ENCODE measurements at regions not wholly inside any gene's neighbourhood (a gene's known extent, or its start where the extent isn't known, plus 50 kb on each side); places are given as distances from the start of the nearest gene placed in this dataset.
A peak's percentile ranks its signal among the peaks of the same experiment; 100 is the strongest.

DNA sequence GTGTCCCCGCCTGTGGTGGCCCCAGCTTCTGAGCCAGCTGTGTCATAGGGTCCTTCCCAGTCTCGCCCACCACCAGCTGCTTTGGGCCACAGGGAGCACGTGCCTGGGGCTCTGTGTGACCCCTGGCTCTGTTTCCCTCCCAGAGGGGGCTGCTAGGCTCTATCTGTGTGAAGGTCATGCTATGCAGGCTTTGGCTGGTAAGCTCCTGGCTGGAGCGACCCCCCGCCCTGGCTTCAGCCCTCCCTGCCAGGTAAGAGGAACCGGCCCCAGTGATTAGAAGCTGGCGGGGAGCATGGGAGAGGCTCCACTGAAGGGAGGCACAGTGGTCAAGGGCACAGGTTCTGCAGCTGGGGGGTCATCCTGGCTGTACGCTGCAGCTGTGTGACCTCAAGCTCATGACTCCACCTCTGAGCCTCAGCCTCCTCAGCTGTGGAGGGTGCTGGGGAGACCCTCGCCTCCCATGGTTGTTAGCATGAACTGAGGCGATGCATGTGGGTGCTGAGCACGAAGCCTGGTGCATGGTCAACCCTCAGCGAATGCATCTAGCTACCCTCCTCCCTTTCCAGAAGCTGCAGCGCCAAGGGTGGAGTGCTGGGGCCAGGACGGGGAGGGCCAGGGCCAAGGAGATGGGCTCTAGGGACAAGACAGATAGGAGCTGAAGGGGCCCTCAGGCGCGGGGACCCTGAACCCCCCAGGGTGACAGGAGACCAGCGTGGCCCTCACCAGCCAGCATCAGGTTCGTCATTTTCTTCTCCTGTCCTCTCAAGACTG, 163.8 kb upstream of the MVB12B start:
- H2BK5ac ChIP-seq (ENCODE audit: low read depth, low read length) = no peak overlapping the region
- H2BK15ac ChIP-seq (ENCODE audit: low read length) = no peak overlapping the region
- H2AK5ac ChIP-seq (ENCODE audit: low read depth, low read length) = no peak overlapping the region
- H3K4me3 ChIP-seq (ENCODE audit: extremely low read depth in 1 of 4, insufficient read depth in 2 of 4, low read depth in 3 of 4, low read length in 4 of 4) = no peak overlapping the region
- no peak overlapping the region for H3K9ac ChIP-seq (replicated peaks in 1 of 4; ENCODE audit: extremely low read depth in 1 of 4, low read depth in 3 of 4, low read length in 3 of 4)
- no peak overlapping the region for H3K56ac ChIP-seq (replicated peaks; ENCODE audit: insufficient read length, low read depth, low read length)
- no peaks in the 10 kb centered on the region for H3K79me1 ChIP-seq (ENCODE audit: low read depth, low read length)
- no peak overlapping the region for H4K91ac ChIP-seq (replicated peaks; ENCODE audit: insufficient read length, low read length)
- H3K23ac ChIP-seq (ENCODE audit: insufficient read length) = no peak overlapping the region
- H3K18ac ChIP-seq (ENCODE audit: extremely low read depth, low read length) = no peak overlapping the region
- no peak overlapping the region for H2BK20ac ChIP-seq (ENCODE audit: low read length)
- CTCF ChIA-PET (ENCODE audit: partially characterized antibody) = interaction anchor here (0.6 to 1.6 kb wide), 4 partner anchors 8 to 17 kb away, joined by 3 to 5 read pairs (median 4); no protein-coding TSS in a partner anchor
- DNase-seq (ENCODE audit: low read depth in 1 of 2, low spot score in 2 of 2) (peak in 1 of 2 experiments; percentile 32), FAIRE-seq (no peak)
- no peak overlapping the region for H3K4me2 ChIP-seq (ENCODE audit: insufficient read depth in 1 of 2, low read depth in 2 of 2, low read length in 2 of 2)
- H2BK12ac ChIP-seq (ENCODE audit: low read depth, low read length) = no peak overlapping the region
- peaks cover 0 to 9% (median 0%) of the 10 kb centered on the region in 4 experiments; a peak in 2 of 7 replicates for H3K4me1 ChIP-seq (replicated peaks in 1 of 4; ENCODE audit: control insufficient read depth in 3 of 4, insufficient read depth in 4 of 4, low read length in 3 of 4)
- peaks cover 0 to 2% (median 0%) of the 10 kb centered on the region in 4 experiments; a peak in 1 of 7 replicates for H3K27me3 ChIP-seq (replicated peaks in 1 of 4; ENCODE audit: control insufficient read depth in 3 of 4, extremely low read depth in 1 of 4, insufficient read depth in 3 of 4, low read length in 3 of 4)
- H3K36me3 ChIP-seq (ENCODE audit: control insufficient read depth in 2 of 4, insufficient read depth in 4 of 4, low read length in 3 of 4) = no peaks in the 10 kb centered on the region
- no peaks in the 10 kb centered on the region for H4K20me1 ChIP-seq (replicated peaks in 1 of 2; ENCODE audit: control insufficient read depth in 1 of 2, insufficient read depth in 2 of 2, low read length in 2 of 2)
- H3K27ac ChIP-seq (ENCODE audit: low read depth, low read length) = no peak overlapping the region
- H4K8ac ChIP-seq (ENCODE audit: extremely low read depth, insufficient read depth, low read length) = no peak overlapping the region
- no peak overlapping the region for H4K5ac ChIP-seq (ENCODE audit: insufficient read length, low read depth, low read length)
- H3K79me2 ChIP-seq (ENCODE audit: control insufficient read depth in 1 of 2, insufficient read depth in 2 of 2, low read length in 2 of 2) = no peaks in the 10 kb centered on the region
- POLR2A ChIA-PET (ENCODE audit: partially characterized antibody) = no interaction called here
- H3K23me2 ChIP-seq (ENCODE audit: low read depth, low read length) = no peaks in the 10 kb centered on the region
- no peaks in the 10 kb centered on the region for H3K9me3 ChIP-seq (ENCODE audit: insufficient read depth in 2 of 2, low read depth in 1 of 2, low read length in 1 of 2)
- no peak overlapping the region for H3K14ac ChIP-seq (ENCODE audit: insufficient read length)
- no peak overlapping the region for H3K4ac ChIP-seq (replicated peaks; ENCODE audit: insufficient read length, low read depth, low read length)
- 90% methylated on average over 18 of the region's 18 CpGs; no CpG with 5 or more reads in 1 of the 2 experiments for WGBS, 2 experiments (ENCODE audit: extremely low coverage in 1 of 2, insufficient coverage in 1 of 2, insufficient read length in 1 of 2, insufficient replicate concordance in 2 of 2, low coverage in 1 of 2, low lambda C conversion rate in 2 of 2, missing lambda C conversion rate in 1 of 2)
- TF ChIP-seq KDM4A (IDR thresholded peaks at IDR 0.05; ENCODE audit: low read depth, low read length, severe bottlenecking) = no peak
- no peak for TF ChIP-seq JUN (IDR thresholded peaks at IDR 0.05; ENCODE audit: low read depth, low read length)
- TF ChIP-seq E2F6 (IDR thresholded peaks at IDR 0.05) = no peak
- no peak for TF ChIP-seq POU5F1 (IDR thresholded peaks at IDR 0.05; ENCODE audit: low read depth, low read length)
- no peak for TF ChIP-seq POLR2AphosphoS5 (IDR thresholded peaks at IDR 0.05; ENCODE audit: low read depth, low read length)
- TF ChIP-seq TBP (IDR thresholded peaks at IDR 0.05; ENCODE audit: low read depth, low read length) = no peak
- no peak for TF ChIP-seq CHD1 (IDR thresholded peaks at IDR 0.05; ENCODE audit: low read depth, low read length)
- no peak for TF ChIP-seq TAF7 (optimal IDR thresholded peaks at IDR 0.05; ENCODE audit: borderline replicate concordance, low read depth, low read length)
- H2AFZ ChIP-seq (ENCODE audit: low read length) = no peak overlapping the region
- H2BK120ac ChIP-seq (replicated peaks; ENCODE audit: low read depth, low read length) = no peak overlapping the region
